HG02623 (cell line): ENCODE measurements at regions not wholly inside any gene's neighbourhood (a gene's known extent, or its start where the extent isn't known, plus 50 kb on each side); places are given as distances from the start of the nearest gene placed in this dataset.

Source experiments
- ATAC-seq: cut with Tn5 transposase; IDR thresholded peaks from one replicate; pipeline ENCODE4 v1.9.1; 2021; ENCODE audit warnings: moderate library complexity; ENCODE audit not compliant: unreplicated experiment

DNA sequence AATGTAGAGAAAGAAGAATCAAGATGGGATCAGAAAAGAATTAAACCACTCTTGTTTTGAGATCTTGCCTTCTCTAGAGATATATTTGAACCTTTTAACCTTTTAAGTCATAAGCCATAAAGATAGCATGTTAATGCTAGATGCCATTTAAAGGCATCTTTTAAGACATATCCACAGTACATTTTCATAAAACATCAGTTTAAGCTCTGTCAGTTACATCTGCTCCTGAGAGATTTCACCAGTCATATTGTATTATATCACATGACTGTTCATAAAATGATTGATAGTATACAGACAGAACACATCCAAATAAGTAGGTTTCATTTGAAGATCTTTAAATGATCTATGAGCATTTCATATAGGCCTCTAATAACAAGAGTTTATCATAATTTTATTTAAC, 1238.5 kb downstream of the SLC16A7 start:
- no peak for ATAC-seq

DNA sequence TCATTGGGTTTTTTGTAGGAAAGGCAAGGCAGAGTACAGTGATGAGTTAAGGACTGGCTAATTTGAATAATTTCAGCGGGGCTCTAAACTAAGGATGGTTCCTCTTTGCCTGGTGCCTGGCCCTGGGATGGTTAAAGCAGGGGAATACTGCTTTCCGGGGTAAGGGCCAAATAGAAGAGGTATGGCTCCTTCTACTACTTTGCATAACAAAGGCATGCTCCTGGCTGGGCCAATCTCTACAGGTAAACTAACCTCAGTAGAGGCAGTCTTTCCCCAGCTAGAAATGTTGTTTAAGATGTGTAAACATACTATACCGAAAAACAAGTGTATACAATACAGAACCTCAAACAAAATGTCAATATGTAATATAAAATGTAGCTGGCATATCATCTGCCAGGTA, 1239.0 kb downstream of the SLC16A7 start:
- ATAC-seq, result no peak

DNA sequence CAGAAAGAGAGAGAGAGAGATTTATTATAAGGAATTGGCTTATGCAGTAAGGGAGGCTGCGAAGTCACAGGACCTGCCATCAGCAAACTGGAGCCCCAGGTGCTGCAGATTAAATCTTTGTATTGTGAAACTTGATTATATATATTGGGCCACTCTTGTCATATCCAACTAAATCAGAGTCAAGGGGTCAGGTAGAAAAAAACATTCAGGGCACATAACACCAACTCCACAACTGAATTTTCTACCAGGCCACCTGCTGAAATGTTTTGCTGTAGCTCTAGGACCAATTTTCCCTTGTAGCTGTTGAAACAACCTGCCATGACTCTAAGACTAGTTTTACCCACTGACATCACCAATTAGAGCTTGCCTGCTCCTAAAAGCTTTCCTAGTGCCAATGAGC, 1240.8 kb downstream of the SLC16A7 start:
- ATAC-seq, result no peak

DNA sequence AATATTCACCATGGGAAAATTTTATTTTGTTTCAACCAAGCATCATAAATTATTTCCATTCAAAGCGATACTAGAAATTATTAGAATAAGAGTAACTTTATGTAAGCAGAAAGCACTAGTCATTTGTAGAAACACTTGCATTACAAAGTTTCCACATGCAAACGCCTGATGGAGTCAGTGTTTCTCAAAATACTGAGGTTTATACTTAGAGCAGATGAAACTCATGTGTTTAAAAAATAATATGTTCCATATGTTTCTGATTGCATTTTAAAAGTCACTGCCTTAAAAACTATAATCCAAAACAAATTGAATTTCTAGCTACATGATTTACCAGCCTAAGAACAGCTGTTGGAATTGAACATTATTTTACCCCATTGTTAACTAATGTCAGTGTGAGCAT, 1246.4 kb downstream of the SLC16A7 start:
- no peak for ATAC-seq

DNA sequence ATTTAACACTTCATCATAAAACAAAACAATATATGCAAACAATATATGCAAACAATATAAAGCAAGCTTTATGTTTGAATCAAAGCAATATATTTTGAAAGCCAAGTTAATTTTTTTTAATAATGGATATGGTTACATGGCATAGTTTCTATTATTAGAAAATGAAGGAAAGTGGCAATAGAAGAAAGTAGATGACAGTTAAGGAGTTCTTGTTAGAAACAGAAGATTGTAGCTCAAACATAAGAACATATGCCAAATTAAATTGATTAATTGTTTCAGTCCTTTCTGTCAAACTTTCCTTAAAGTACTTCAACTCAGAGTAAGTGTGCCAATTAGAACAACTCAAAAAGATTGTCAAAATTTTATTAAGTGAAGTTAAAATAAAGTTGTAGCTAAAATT, 1248.3 kb downstream of the SLC16A7 start:
- no peak for ATAC-seq

DNA sequence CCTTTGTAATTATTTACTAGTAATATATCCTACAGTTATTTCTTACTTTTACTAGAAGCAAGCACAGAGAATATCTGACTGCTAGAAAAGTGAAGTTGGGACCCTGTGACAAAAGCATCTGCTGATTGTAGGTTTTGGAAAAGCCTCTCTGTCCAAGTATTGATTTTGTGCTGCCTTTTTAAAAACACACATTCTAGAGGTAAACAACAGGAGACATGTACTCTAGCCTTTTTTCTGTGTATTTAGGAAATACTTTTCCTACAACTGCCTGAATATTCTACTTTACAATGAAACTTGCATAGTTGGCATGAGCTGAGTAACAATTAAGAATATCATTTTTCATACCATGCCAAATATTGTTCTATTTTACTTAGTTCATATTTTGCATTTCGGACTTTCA, 1249.0 kb downstream of the SLC16A7 start:
- ATAC-seq, result no peak

DNA sequence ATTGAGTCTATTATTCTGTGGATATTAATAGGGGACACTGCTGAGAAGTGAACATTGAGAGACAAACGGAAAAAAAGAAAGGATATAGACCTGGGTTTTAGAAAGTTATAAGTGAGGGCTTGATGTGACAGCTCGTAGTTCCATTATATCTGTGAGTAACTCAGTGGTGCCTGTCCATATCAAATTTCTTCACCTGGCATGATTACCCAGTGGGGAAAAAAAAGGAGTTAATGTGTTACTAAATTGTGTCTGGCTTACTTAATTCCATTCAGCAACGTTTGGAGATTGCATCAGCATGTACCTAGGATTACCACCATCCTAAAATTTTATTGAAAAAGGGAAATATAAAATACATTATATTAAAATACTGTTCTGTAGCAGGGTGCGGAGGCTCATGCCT, 1249.9 kb downstream of the SLC16A7 start:
- no peak for ATAC-seq

DNA sequence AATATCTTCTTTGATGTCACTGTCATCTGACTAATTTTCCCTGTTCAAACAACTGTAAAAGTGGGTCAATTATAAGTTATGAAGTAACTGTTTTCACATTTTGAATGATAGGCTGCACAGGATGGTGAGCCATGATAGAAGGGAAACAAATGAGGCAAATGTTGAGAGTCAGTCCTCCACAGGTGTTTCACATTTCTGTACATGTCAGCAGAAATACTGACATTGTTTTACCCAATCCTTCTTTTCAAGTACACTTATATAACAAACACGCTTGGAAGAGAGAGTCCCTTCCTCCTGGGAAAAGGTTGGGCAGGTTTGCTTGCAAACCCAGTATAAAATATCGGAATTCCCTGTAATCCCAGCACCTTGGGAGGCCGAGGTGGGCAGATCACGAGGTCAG, 1251.5 kb downstream of the SLC16A7 start:
- ATAC-seq, result no peak

DNA sequence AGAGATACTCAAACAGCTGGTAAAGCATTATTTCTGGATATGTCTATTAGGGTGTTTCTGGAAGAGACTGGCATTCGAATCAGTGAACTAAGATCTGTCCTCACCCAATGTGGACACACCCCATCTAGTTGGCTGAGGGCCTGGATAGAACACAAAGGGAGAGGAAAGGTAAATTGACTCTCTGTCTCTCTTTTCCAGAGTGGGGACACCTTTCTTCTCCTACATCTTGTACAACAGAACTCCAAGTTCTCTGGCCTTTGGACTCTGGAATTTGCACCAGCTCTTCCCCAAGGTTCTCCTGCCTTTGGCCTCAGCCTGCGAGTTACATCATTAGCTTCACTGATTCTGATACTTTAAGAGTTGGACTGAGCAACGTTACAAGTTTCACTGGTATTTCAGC, 1253.9 kb downstream of the SLC16A7 start:
- no peak for ATAC-seq

DNA sequence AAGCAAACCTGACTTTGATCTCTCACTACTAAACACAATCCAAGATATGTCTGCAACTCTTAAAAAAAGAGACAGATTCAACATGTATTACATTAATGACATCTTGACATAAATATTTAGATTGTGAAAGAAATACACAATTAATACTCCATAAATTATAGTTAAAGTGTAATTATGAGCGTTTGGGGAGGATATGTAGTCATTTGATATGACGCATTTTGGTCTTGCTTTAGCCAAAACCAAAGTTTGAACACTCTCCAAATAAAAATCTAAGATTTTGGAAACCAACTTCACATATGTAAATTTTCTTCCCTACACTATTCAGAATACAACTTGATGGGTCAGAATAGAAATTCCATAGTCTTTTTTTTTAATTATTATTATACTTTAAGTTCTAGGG, 1257.6 kb downstream of the SLC16A7 start:
- no peak for ATAC-seq

DNA sequence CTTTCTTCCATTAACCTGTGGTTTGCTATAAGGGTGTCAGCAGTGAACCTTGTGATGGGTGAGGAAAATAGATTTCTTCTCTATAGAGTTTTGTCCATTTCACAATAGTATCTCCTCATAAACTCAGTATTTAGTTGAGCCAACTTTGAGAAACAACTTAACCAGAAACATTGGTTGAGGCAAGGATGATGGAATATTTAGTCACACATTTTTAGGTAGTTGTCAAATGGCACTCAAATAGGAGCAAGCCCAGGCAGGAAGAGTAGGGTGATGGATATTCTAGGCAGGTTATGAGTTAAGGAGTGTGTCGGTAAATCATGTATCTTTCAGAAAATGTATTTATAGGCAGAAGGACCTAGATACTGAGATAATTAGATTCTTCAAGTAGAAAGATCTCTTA, 1267.6 kb downstream of the SLC16A7 start:
- ATAC-seq, result no peak

DNA sequence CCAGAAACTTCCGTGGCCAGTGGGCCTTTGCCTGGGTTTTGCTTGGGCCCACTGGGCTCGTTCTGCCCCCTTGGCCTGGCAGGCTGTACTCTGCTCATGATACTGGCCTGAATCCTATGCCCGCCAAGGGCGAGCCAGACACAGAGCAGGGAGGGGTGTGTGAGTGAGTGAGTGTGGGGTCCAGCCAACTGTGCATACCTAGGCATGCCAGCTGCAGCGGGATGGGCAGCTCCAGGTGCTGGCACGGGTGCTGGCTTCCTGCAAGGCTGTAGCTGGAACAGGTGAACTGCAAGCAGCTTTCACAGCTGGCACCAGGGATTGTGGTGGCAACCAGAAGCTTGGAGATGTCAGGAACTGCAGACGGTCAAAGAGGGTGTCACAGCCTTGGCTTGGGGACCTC, 1276.4 kb downstream of the SLC16A7 start:
- ATAC-seq, result no peak

DNA sequence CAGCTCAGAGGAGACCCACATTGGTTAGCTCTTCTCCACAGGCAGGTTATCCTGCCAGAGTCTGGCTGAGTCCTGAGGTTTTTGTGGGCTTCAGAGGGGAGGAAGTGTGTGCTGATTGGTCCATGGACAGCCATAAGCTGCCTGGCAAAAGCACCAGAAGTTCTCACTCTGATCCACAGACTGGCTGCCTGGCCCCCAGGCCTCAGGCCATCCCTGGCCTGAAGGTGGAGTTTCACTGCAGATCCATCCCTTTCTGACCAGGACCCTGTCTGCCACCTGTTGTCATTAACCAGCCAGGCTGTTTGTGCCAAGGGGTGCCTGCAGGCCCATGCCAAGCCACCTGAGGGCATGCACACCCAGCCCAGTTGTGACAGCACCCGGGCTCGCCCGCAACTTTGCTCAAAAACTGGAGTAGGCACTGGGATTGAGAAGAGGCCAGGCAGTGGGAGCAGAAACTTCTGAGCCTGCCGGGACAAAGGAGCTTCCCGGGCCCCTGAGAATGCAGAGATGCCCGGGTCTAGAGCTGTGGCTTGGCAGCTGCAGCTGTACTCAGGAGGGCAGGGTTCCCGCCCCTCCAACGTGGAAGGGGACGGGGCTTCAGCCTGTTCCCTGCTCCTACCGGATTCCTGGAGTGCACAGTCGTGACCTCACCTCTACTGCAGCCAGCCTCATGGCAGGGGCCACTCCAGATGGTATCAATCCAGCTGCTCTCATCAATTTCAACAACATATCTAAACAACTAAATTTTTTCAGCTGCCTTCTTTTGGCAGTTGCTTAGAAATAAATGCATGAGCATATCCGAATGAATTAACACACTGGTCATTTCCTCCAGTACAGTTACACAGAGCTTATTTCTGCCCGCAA, 1277.3 kb downstream of the SLC16A7 start:
- no peak for ATAC-seq

DNA sequence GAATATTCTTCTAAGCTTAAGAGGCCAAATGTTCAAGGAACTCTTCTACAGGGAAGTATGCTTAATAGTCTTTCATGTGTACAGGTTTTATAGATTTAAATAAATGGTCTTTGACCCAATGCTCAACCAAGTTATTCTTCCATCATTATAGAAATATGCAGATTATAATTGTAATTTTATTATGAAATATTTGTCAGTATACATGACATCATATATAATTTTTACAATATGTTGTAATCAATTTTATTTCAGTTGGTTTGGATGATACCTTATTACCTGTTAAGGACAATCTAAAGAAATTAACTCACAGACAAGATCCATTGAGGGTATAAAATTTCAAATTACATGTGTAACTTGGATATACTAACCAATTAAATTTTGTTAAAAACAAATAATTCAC, 1278.3 kb downstream of the SLC16A7 start:
- ATAC-seq, result no peak

DNA sequence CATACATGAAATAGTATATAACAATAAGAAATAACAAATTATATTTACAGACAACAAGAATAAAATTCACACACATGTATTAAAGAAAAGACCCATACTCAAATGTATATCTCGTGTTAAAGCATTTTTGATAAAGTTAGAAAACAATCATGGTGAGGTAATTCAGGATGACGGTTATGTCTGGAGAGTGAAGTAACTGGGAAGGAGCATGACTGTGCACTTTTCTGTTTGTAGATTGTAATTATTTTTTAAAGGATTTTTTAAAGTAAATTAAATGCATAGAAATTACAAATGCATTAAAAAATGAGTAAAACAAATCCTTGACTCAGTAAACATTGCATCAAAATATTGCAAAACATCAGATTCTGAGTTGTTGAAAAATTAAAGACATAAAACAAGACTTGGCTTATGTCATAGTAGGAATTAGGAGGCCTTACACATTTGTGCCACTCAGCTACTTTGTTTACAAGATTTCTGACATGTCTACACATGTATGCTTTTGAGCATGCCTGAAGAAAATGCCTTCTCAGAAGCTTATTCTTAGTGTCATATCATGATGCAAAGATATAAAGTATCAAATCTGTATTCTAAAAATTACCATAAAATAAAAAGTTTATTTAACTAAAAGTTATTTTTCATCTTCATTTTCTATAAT, 1325.1 kb downstream of the SLC16A7 start:
- no peak for ATAC-seq

DNA sequence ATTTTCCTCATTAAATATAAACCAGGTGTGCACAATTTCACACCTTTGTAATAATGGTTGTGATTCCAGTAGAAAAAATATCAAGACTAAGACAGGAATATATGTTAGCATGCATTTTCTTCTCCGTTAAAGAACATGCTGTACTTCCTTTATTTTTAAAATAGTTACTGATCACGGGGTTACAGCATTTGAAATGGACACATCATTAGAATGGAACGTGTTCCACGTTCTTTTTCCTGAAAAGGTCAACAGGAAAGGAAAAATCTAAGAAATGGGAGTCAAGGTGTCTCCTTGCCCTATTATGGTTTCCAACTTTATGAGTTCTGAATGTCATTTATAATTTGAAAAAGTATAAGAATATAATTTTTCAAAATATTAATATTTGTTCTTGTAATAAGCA, 1325.7 kb downstream of the SLC16A7 start:
- no peak for ATAC-seq

DNA sequence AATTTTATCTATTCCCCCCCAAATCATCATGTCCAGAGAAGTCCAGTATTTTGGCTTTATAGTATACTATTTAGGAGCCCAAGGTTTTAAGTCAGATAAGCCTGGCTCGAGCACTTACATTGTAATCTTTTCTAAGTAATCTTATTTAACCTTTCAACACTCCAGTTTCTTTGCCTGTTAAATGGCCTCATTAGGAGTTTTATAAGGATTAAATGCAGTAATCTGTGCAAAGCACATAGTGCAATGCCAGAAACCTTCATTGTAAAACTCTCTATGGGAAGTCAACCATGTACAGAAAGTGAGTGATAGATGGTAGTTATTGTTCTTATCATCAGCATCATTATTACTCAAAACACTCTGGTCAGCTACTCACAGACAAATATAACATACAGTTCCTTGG, 1330.4 kb downstream of the SLC16A7 start:
- no peak for ATAC-seq

DNA sequence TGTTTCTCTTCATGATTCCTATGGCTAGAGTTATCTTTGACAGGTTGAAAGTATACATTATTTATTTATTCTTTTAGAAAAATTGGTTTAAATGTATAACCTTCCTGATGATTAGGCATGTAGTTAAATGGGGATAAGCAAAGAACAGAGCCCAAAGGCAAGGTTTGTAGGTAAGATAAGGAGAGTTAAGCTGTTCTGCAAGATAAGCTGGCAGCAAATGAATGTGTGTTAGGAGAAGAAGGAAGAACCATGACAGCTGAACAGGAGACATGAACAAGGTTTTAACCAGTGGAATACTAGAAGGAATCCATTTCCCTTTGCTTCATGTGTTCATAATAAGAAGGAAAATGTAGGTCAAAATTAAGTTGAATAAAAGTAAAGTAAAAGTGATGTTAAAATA, 1330.1 kb upstream of the USP15 start:
- no peak for ATAC-seq

DNA sequence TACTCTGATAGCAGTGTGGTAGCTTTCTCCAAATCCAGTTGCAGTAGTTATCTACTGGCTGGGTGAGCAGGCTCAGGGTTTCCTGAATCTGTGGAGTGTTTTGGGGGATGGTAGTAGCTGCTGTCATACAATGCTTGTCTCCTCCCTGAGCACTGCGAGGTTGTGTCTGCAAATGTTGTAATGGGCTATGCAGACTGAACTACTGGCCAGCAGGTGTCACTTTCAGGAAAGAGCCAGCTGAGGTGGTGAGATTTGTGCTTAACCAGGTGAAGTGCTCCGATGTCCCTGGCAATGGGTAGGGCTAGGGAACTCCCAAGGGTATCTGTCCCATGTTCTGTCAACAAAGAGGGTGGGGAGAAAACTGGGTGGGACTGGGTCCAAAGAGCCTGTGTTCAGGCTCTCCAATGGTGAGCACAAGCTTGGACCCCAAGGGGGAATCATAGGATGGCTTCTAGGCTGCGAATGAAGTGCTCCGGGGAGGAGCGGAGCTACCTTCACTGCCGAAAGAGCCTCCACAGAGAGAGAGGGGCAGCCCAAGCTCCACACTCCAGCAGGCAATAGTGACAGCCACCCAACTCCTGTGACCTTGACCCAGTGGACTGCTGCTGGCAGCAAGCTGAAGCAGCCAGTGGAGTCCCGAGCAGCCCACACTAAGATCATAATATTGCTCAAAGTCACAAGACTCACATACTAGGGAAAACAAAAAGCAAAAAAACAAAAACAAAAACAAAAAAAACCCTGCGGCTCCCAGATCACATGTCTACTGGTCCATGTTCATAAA, 1324.0 kb upstream of the USP15 start:
- ATAC-seq, result no peak

DNA sequence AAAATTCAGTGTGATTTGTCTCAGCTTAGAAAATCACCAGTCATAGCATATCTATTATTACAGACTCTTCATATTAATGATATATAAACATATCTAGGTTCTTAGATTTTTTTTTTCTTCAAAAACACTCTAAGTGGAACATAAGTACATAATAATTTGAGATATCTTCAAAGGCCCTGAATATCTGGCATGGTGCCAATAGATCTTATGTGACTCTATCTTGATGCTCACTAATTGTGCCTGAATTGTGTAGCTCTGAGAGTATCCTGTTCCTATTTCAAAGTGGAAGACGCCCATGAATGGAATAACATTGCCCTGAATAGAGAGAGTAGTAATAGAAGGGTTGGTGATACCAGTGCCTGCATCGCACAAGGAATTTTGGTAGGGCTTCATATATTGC, 1312.7 kb upstream of the USP15 start:
- no peak for ATAC-seq

DNA sequence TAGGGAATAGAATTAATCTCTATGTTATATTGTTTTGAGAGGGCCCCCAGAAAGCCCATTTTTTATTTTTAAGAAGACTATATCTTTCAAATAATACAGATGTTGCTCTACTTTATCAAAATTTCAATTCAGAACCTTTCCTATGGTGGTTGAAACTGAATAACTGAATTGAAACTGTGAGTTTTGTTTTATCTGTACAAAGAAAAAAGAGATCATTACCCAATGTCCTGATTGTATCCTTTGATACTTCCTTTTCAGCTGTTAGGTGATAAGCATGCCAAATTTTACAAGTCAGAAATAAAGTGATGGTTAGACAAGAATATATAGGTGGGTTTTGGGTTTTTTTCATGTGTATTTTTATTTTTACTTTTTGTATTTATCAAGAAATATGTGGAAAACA, 1293.1 kb upstream of the USP15 start:
- no peak for ATAC-seq

DNA sequence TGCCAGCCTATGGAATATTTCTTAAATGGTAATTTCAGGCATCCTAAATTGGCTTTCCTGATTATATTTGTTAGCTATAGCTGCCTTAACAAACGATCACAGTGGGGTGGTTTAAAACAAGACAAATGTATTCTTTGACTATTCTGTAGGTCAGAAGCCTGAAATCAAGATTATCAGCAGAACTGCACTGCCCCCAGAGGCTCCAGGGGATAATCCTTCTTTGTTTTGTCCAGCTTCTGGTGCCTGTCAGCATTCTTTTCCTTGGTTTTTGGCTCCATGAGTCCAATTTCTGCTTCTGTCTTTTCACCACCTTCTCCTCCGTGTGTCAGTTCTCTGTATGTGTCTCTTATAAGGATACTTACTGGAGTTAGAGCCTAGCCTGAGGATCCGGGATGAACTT, 1282.2 kb upstream of the USP15 start:
- no peak for ATAC-seq
